GM12872 (cell line): ENCODE measurements at regions not wholly inside any gene's neighbourhood (a gene's known extent, or its start where the extent isn't known, plus 50 kb on each side); places are given as distances from the start of the nearest gene placed in this dataset.

Experiments used
- TF ChIP-seq, protein P1 (sequence below): IDR thresholded peaks from 3 replicates; pipeline ENCODE4 v1.5.1; 2011; ENCODE audit warnings: low read depth, mild to moderate bottlenecking, low read length, moderate library complexity; ENCODE audit not compliant: insufficient read depth

GRCh38 chr15:31897746-31898145 lies 132.6 kb upstream of the CHRNA7 start:
- TF ChIP-seq, protein P1, sequence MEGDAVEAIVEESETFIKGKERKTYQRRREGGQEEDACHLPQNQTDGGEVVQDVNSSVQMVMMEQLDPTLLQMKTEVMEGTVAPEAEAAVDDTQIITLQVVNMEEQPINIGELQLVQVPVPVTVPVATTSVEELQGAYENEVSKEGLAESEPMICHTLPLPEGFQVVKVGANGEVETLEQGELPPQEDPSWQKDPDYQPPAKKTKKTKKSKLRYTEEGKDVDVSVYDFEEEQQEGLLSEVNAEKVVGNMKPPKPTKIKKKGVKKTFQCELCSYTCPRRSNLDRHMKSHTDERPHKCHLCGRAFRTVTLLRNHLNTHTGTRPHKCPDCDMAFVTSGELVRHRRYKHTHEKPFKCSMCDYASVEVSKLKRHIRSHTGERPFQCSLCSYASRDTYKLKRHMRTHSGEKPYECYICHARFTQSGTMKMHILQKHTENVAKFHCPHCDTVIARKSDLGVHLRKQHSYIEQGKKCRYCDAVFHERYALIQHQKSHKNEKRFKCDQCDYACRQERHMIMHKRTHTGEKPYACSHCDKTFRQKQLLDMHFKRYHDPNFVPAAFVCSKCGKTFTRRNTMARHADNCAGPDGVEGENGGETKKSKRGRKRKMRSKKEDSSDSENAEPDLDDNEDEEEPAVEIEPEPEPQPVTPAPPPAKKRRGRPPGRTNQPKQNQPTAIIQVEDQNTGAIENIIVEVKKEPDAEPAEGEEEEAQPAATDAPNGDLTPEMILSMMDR, result no peak

DNA sequence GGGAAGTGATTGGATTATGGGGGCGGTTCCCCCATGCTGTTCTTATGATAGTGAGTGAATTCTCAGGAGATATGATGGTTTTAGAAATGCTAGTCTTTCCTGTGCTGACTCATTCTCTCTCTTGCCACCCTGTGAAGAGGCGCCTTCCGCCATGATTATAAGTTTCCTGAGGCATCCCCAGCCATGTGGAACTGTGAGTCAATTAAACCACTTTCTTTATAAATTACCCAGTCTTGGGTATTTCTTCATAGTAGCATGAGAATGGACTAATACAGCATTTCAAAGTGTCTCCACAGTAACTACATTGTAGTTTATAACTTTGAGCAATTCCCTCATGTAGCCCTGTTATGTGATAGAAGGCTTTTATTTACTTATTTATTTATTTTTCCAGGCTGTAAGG lies 128.8 kb upstream of the CHRNA7 start:
- TF ChIP-seq, protein P1, result no peak

GRCh38 chr15:31905054-31905453 lies 125.3 kb upstream of the CHRNA7 start:
- TF ChIP-seq, protein P1, result no peak

- TF ChIP-seq, protein P1, result no peak
Measured at GRCh38 chr15:31925541-31925940, 104.8 kb upstream of the CHRNA7 start.

- TF ChIP-seq, protein P1, result no peak
Measured at GRCh38 chr15:31930967-31931366, 99.3 kb upstream of the CHRNA7 start.

- TF ChIP-seq, protein P1, result no peak
Measured at GRCh38 chr15:31932576-31932975, 97.7 kb upstream of the CHRNA7 start.

- TF ChIP-seq, protein P1, result no peak
Measured at GRCh38 chr15:31934821-31935220, 95.5 kb upstream of the CHRNA7 start.

- TF ChIP-seq, protein P1, result no peak
Measured at GRCh38 chr15:31953478-31953877, 76.8 kb upstream of the CHRNA7 start.
